ENCODE measurements at regions not wholly inside any gene's neighbourhood (a gene's known extent, or its start where the extent isn't known, plus 50 kb on each side); places are given as distances from the start of the nearest gene placed in this dataset.

GRCh38 chr4:126800575-126801141 lies 832.1 kb upstream of the INTU start:
- 19 to 29% methylated on average over 3 of the region's 3 CpGs for WGBS, 2 donors
- H3K4me3 ChIP-seq (ENCODE audit: low read depth, poor library complexity, severe bottlenecking): no peak overlapping the region
- intact Hi-C loops (cut with DNase I; ENCODE audit: low total_unique reads): no loop called here
- no peak for DNase-seq (ENCODE audit: low spot score in 2 of 2)
- TF ChIP-seq CTCF (IDR thresholded peaks at IDR 0.05) (no peak), POLR2A (IDR thresholded peaks at IDR 0.05) (no peak)

- TF ChIP-seq CTCF (IDR thresholded peaks at IDR 0.05) (no peak), POLR2A (IDR thresholded peaks at IDR 0.05) (no peak)
- 35 to 41% methylated on average over 1 of the region's 1 CpG for WGBS, 2 donors
- no peak for DNase-seq (ENCODE audit: low spot score in 2 of 2)
- no peak overlapping the region for H3K4me3 ChIP-seq (ENCODE audit: low read depth, poor library complexity, severe bottlenecking)
- intact Hi-C loops (cut with DNase I; ENCODE audit: low total_unique reads): no loop called here
Observed at GRCh38 chr4:126807132-126807531, 825.6 kb upstream of the INTU start.

DNA sequence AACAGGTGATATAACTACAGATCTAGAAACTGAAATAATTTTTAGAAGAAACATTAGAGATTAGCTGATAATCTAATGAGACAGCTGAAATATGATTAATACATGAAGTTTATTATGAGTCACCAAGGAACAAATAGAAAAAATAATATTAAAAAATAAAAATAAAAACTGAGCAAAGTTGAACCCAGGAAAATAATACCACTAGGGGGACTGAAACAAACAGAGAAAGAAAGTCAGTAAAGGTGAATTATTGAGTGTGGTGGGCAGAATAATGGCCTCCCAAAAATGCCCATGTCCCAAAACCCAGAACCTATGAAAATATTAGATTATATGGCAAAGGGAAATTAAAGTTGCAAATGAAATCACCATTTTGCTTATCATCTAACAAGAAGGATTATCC lies 820.7 kb upstream of the INTU start:
- TF ChIP-seq CTCF (IDR thresholded peaks at IDR 0.05): no peak
- intact Hi-C loops (cut with DNase I; ENCODE audit: low total_unique reads): no loop called here
- H3K4me3 ChIP-seq (ENCODE audit: low read depth, poor library complexity, severe bottlenecking): no peak overlapping the region
- no peak for DNase-seq (ENCODE audit: low spot score in 2 of 2)

GRCh38 chr4:126820631-126821030 lies 812.1 kb upstream of the INTU start:
- no peak overlapping the region for H3K4me3 ChIP-seq (ENCODE audit: low read depth, poor library complexity, severe bottlenecking)
- intact Hi-C loops (cut with DNase I; ENCODE audit: low total_unique reads): no loop called here
- DNase-seq (ENCODE audit: low spot score in 2 of 2): no peak
- WGBS, 2 donors: 87 to 90% methylated on average over 1 of the region's 1 CpG
- TF ChIP-seq POLR2A (IDR thresholded peaks at IDR 0.05): no peak
- no peak for TF ChIP-seq CTCF (IDR thresholded peaks at IDR 0.05)

GRCh38 chr4:126821152-126821551 lies 811.6 kb upstream of the INTU start:
- WGBS, 2 donors: 81 to 96% methylated on average over 1 of the region's 1 CpG
- intact Hi-C loops (cut with DNase I; ENCODE audit: low total_unique reads): no loop called here
- TF ChIP-seq CTCF (IDR thresholded peaks at IDR 0.05) (no peak), POLR2A (IDR thresholded peaks at IDR 0.05) (no peak)
- DNase-seq (ENCODE audit: low spot score in 2 of 2): no peak
- H3K4me3 ChIP-seq (ENCODE audit: low read depth, poor library complexity, severe bottlenecking): no peak overlapping the region

DNA sequence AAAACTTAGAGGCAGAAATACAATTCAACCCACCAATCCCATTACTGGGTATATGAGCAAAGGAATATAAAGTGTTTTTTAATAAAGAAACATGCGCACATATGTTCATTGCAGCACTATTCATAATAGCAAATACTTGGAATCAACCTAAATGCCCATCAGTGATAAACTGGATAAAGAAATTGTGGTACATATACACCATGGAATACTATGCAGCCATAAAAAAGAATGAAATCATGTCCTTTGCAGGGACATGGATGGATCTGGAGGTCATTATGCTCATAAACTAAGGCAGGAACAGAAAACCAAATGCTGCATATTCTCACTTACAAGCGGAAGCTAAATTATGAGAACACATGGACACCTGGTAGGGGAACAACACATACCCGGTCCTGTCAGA lies 807.7 kb upstream of the INTU start:
- intact Hi-C loops (cut with DNase I; ENCODE audit: low total_unique reads): no loop called here
- DNase-seq (ENCODE audit: low spot score in 2 of 2): no peak
- H3K4me3 ChIP-seq (ENCODE audit: low read depth, poor library complexity, severe bottlenecking): no peak overlapping the region
- TF ChIP-seq POLR2A (IDR thresholded peaks at IDR 0.05) (no peak), CTCF (IDR thresholded peaks at IDR 0.05) (no peak)
- WGBS, 2 donors: 63 to 98% methylated on average over 3 of the region's 3 CpGs

All from lower leg skin (tissue), 4 donors.